H9 (cell line): ENCODE measurements at regions not wholly inside any gene's neighbourhood (a gene's known extent, or its start where the extent isn't known, plus 50 kb on each side); places are given as distances from the start of the nearest gene placed in this dataset.

Source experiments
- DNase-seq: peaks from one replicate; pipeline ENCODE4 v3.0.0-alpha.2; 2017
- H2AFZ ChIP-seq: one replicate; pipeline ENCODE4 v1.6.1; 2013; ENCODE audit warnings: mild to moderate bottlenecking, low read length, control low read depth, moderate library complexity
- H2AK5ac ChIP-seq: 2 replicates; pipeline ENCODE4 v1.6.1; 2013; ENCODE audit warnings: low read length, control low read depth, mixed read lengths; ENCODE audit not compliant: insufficient read length
- H2BK120ac ChIP-seq: one replicate; pipeline ENCODE4 v1.6.1; 2013; ENCODE audit warnings: low read depth, mild to moderate bottlenecking, low read length, control low read depth, inconsistent platforms; ENCODE audit not compliant: poor library complexity, severe bottlenecking
- H2BK12ac ChIP-seq: 2 replicates; pipeline ENCODE4 v1.6.1; 2013; ENCODE audit warnings: low read length, control low read depth, mixed read lengths, low read depth; ENCODE audit not compliant: insufficient read length
- H2BK15ac ChIP-seq: 2 replicates; pipeline ENCODE4 v1.6.1; 2013; ENCODE audit warnings: low read depth, low read length, control low read depth
- H2BK20ac ChIP-seq: one replicate; pipeline ENCODE4 v1.6.1; 2013; ENCODE audit warnings: low read depth, mild to moderate bottlenecking, low read length, control low read depth, inconsistent platforms; ENCODE audit not compliant: poor library complexity, severe bottlenecking
- H2BK5ac ChIP-seq: 2 replicates; pipeline ENCODE4 v1.6.1; 2013; ENCODE audit warnings: low read length, control low read depth, mixed read lengths; ENCODE audit not compliant: insufficient read length
- H3K14ac ChIP-seq: 2 replicates; pipeline ENCODE4 v1.6.1; 2013; ENCODE audit warnings: low read length, control low read depth; ENCODE audit not compliant: insufficient read depth
- H3K18ac ChIP-seq: 2 replicates; pipeline ENCODE4 v1.6.1; 2013; ENCODE audit warnings: low read depth, mild to moderate bottlenecking, mixed read lengths, low read length, control low read depth; ENCODE audit not compliant: insufficient read length
- H3K23ac ChIP-seq: 2 replicates; pipeline ENCODE4 v1.6.1; 2013; ENCODE audit warnings: low read length, control low read depth, mixed read lengths, low read depth; ENCODE audit not compliant: insufficient read length
- H3K23me2 ChIP-seq: 2 replicates; pipeline ENCODE4 v1.6.1; 2013; ENCODE audit warnings: low read depth, mild to moderate bottlenecking, mixed read lengths, low read length, control low read depth; ENCODE audit not compliant: insufficient read length, poor library complexity, severe bottlenecking
- H3K27ac ChIP-seq: 2 replicates; pipeline ENCODE4 v1.5.1; 2013; ENCODE audit warnings: low read length, control low read depth, mixed read lengths, low read depth; ENCODE audit not compliant: insufficient read length
- H3K27me3 ChIP-seq: 2 replicates; pipeline ENCODE4 v1.6.1; 2013; ENCODE audit warnings: low read length, control low read depth, inconsistent platforms; ENCODE audit not compliant: insufficient read depth
- H3K4ac ChIP-seq: 2 replicates; pipeline ENCODE4 v1.6.1; 2013; ENCODE audit warnings: low read depth, mild to moderate bottlenecking, control low read depth, inconsistent platforms, low read length, moderate library complexity
- H3K4me1 ChIP-seq: 2 replicates; pipeline ENCODE4 v1.6.1; 2013; ENCODE audit warnings: low read length, control low read depth, inconsistent platforms; ENCODE audit not compliant: insufficient read depth
- H3K4me2 ChIP-seq: 2 replicates; pipeline ENCODE4 v1.6.1; 2013; ENCODE audit warnings: low read length, control low read depth, mixed read lengths; ENCODE audit not compliant: insufficient read length, insufficient read depth
- H3K56ac ChIP-seq: 2 replicates; pipeline ENCODE4 v1.6.1; 2013; ENCODE audit warnings: low read depth, mild to moderate bottlenecking, mixed read lengths, low read length, control low read depth; ENCODE audit not compliant: insufficient read length
- H3K79me1 ChIP-seq: 2 replicates; pipeline ENCODE4 v1.6.1; 2013; ENCODE audit warnings: low read depth, mild to moderate bottlenecking, moderate library complexity, low read length, control low read depth, inconsistent platforms; ENCODE audit not compliant: insufficient read depth, poor library complexity, severe bottlenecking
- H3K79me2 ChIP-seq: 2 replicates; pipeline ENCODE4 v1.6.1; 2013; ENCODE audit warnings: low read length, control low read depth, inconsistent platforms; ENCODE audit not compliant: insufficient read depth
- H3K9ac ChIP-seq: 2 replicates; pipeline ENCODE4 v1.6.1; 2013; ENCODE audit warnings: low read length, control low read depth, mixed read lengths; ENCODE audit not compliant: insufficient read length; ENCODE audit errors: extremely low read depth
- H3K9me3 ChIP-seq: one replicate; pipeline ENCODE4 v1.6.1; 2013; ENCODE audit warnings: low read depth, low read length, inconsistent platforms; ENCODE audit not compliant: control insufficient read depth
- H3T11ph ChIP-seq: one replicate; pipeline ENCODE4 v1.6.1; 2013; ENCODE audit warnings: mild to moderate bottlenecking, low read length, control low read depth, inconsistent platforms
- H4K20me1 ChIP-seq: one replicate; pipeline ENCODE4 v1.6.1; 2013; ENCODE audit not compliant: control insufficient read depth, insufficient read length, insufficient read depth
- H4K5ac ChIP-seq: 2 replicates; pipeline ENCODE4 v1.6.1; 2013; ENCODE audit warnings: low read depth, mild to moderate bottlenecking, mixed read lengths, low read length, control low read depth; ENCODE audit not compliant: insufficient read length
- H4K8ac ChIP-seq: replicated peaks from 2 replicates; pipeline ENCODE4 v1.6.1; 2013; ENCODE audit warnings: low read length, control low read depth, mixed read lengths, low read depth; ENCODE audit not compliant: insufficient read length
- H4K91ac ChIP-seq: 2 replicates; pipeline ENCODE4 v1.6.1; 2013; ENCODE audit warnings: low read depth, mild to moderate bottlenecking, moderate library complexity, mixed read lengths, low read length, control low read depth; ENCODE audit not compliant: insufficient read length
- H3K27ac Mint-ChIP-seq, 3 experiments: 2 replicates in 2 of 3; 3 replicates in 1 of 3; pipeline ENCODE4 v1.8.0; 2020 to 2021; ENCODE audit warnings: mixed read lengths in 3 of 3, mild to moderate bottlenecking in 1 of 3, moderate library complexity in 1 of 3
- H3K27me3 Mint-ChIP-seq: 2 replicates; pipeline ENCODE4 v1.8.0; 2021; ENCODE audit warnings: low read depth, mild to moderate bottlenecking, moderate library complexity, mixed read lengths
- H3K36me3 Mint-ChIP-seq, 3 experiments: 2 replicates in 2 of 3; 3 replicates in 1 of 3; pipeline ENCODE4 v1.8.0; 2020 to 2021; ENCODE audit warnings: low read depth in 3 of 3, mixed read lengths in 3 of 3; ENCODE audit not compliant: insufficient read depth in 1 of 3
- H3K4me1 Mint-ChIP-seq, 2 experiments: 2 replicates each; pipeline ENCODE4 v1.8.0; 2020; ENCODE audit warnings: mixed read lengths in 2 of 2
- H3K4me3 Mint-ChIP-seq, 2 experiments: 2 replicates in 1 of 2; 3 replicates in 1 of 2; pipeline ENCODE4 v1.8.0; 2020 to 2021; ENCODE audit warnings: mild to moderate bottlenecking in 2 of 2, mixed read lengths in 2 of 2, moderate library complexity in 1 of 2
- H3K9me3 Mint-ChIP-seq, 2 experiments: 2 replicates in 1 of 2; 3 replicates in 1 of 2; pipeline ENCODE4 v1.8.0; 2020; ENCODE audit warnings: mild to moderate bottlenecking in 2 of 2, mixed read lengths in 2 of 2, moderate library complexity in 1 of 2
- WGBS: extraction: QIAGEN DNeasy Blood & Tissue Kit; methylation state at CpG from one replicate; pipeline ENCODE4 v1.1.7; 2013; ENCODE audit warnings: missing lambda C conversion rate, low lambda C conversion rate, mixed read lengths; ENCODE audit not compliant: insufficient read length; ENCODE audit errors: extremely low coverage; 5-methylcytosine and 5-hydroxymethylcytosine counted together
- TF ChIP-seq, protein P1 (sequence below): fragments of 200-600 bp; sonication (generic); conservative IDR thresholded peaks from 3 replicates; pipeline ENCODE4 v1.8.0; 2021; ENCODE audit warnings: antibody characterized with exemption, mild to moderate bottlenecking

DNA sequence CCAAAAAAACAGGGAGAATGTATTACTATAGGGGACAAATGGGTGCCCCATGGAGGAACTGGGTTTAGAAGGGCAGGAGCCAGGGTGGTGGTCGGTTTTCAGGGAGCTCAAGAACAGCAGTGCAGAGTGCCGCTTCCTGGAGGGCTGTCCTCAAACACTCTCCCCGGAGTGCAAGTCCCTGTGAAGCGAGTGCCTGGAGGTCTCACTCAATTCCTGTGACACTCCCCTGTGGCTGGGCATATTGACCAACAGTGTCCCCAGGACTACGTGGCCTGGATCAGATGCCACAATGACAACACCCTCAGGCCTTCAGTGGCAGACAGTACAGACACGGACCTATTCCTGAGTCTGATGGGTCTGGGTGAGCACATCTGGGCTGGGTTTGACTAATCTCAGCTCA lies 412.1 kb upstream of the IRX2 start:
- Histone ChIP-seq H3K4me1 (no peaks in the 10 kb centered on the region), H3K79me1 (no peaks in the 10 kb centered on the region), H3K9ac (no peak overlapping the region), H3K4me2 (no peak overlapping the region), H2AFZ (no peak overlapping the region), H2BK20ac (no peak overlapping the region), H3T11ph (no peak overlapping the region), H3K79me2 (no peaks in the 10 kb centered on the region), H2AK5ac (no peak overlapping the region), H3K18ac (no peak overlapping the region), H4K8ac (no peak overlapping the region), H4K91ac (no peak overlapping the region), H3K27ac (no peak overlapping the region), H2BK15ac (no peak overlapping the region), H3K23me2 (no peaks in the 10 kb centered on the region), H3K14ac (no peak overlapping the region; the same call in 1 of the 2 replicates), H3K9me3 (no peaks in the 10 kb centered on the region), H3K4ac (no peak overlapping the region), H3K56ac (no peak overlapping the region), H2BK120ac (no peak overlapping the region), H3K23ac (no peak overlapping the region), H4K5ac (no peak overlapping the region), H3K27me3 (no peaks in the 10 kb centered on the region), H2BK12ac (no peak overlapping the region), H2BK5ac (no peak overlapping the region), H4K20me1 (no peaks in the 10 kb centered on the region)
- Mint-ChIP-seq H3K36me3 (peaks cover 11 to 26% (median 22%) of the 10 kb centered on the region in 3 experiments), H3K4me3 (no peak overlapping the region), H3K27me3 (peaks cover 8% of the 10 kb centered on the region), H3K9me3 (peaks cover 24 to 31% of the 10 kb centered on the region in 2 experiments), H3K27ac (no peak overlapping the region), H3K4me1 (no peaks in the 10 kb centered on the region; a peak in 1 of 4 replicates)
- TF ChIP-seq, protein P1, sequence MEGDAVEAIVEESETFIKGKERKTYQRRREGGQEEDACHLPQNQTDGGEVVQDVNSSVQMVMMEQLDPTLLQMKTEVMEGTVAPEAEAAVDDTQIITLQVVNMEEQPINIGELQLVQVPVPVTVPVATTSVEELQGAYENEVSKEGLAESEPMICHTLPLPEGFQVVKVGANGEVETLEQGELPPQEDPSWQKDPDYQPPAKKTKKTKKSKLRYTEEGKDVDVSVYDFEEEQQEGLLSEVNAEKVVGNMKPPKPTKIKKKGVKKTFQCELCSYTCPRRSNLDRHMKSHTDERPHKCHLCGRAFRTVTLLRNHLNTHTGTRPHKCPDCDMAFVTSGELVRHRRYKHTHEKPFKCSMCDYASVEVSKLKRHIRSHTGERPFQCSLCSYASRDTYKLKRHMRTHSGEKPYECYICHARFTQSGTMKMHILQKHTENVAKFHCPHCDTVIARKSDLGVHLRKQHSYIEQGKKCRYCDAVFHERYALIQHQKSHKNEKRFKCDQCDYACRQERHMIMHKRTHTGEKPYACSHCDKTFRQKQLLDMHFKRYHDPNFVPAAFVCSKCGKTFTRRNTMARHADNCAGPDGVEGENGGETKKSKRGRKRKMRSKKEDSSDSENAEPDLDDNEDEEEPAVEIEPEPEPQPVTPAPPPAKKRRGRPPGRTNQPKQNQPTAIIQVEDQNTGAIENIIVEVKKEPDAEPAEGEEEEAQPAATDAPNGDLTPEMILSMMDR = no peak
- no CpG with 5 or more reads among the region's 6 CpGs for WGBS
- no peak for DNase-seq
